Smooth muscle cell (in vitro differentiated cells): ENCODE measurements at regions not wholly inside any gene's neighbourhood (a gene's known extent, or its start where the extent isn't known, plus 50 kb on each side); places are given as distances from the start of the nearest gene placed in this dataset.

Source experiments
- DNase-seq: peaks from one replicate; lab custom pipeline; 2025; ENCODE audit not compliant: unreplicated experiment; lab: John Stamatoyannopoulos, UW
- H2AFZ ChIP-seq: fragments of 200-600 bp; sonication (generic); 2 replicates; pipeline ENCODE4 v1.6.0; 2016; ENCODE audit warnings: antibody characterized with exemption, low read depth, mild to moderate bottlenecking
- H3F3A ChIP-seq: fragments of 200-600 bp; sonication (generic); 2 replicates; pipeline ENCODE4 v1.6.0; 2017; ENCODE audit warnings: antibody characterized with exemption, low read depth
- H3K27ac ChIP-seq: fragments of 200-600 bp; sonication (generic); 2 replicates; pipeline ENCODE4 v1.5.1; 2016; ENCODE audit warnings: low read depth, mild to moderate bottlenecking
- H3K27me3 ChIP-seq: fragments of 200-600 bp; sonication (generic); 2 replicates; pipeline ENCODE4 v1.6.1; 2016; ENCODE audit warnings: low read depth, mild to moderate bottlenecking
- H3K36me3 ChIP-seq: fragments of 200-600 bp; sonication (generic); 2 replicates; pipeline ENCODE4 v1.5.1; 2016; ENCODE audit warnings: low read depth
- H3K4me1 ChIP-seq: fragments of 200-600 bp; sonication (generic); 2 replicates; pipeline ENCODE4 v1.5.1; 2016; ENCODE audit warnings: low read depth
- H3K4me2 ChIP-seq: fragments of 200-600 bp; sonication (generic); 2 replicates; pipeline ENCODE4 v1.6.0; 2016; ENCODE audit warnings: mild to moderate bottlenecking
- H3K4me3 ChIP-seq: fragments of 200-600 bp; sonication (generic); 2 replicates; pipeline ENCODE4 v1.5.1; 2016; ENCODE audit warnings: mild to moderate bottlenecking
- H3K79me2 ChIP-seq: fragments of 200-600 bp; sonication (generic); 2 replicates; pipeline ENCODE4 v1.6.0; 2016; ENCODE audit warnings: low read depth, mild to moderate bottlenecking
- H3K9ac ChIP-seq: fragments of 200-600 bp; sonication (generic); 2 replicates; pipeline ENCODE4 v1.6.0; 2016; ENCODE audit warnings: low read depth
- H3K9me3 ChIP-seq: fragments of 200-600 bp; sonication (generic); replicated peaks from 2 replicates; pipeline ENCODE4 v1.5.1; 2016; ENCODE audit warnings: low read depth
- H4K20me1 ChIP-seq: fragments of 200-600 bp; sonication (generic); 2 replicates; pipeline ENCODE4 v1.6.0; 2016; ENCODE audit warnings: low read depth
- WGBS: methylation state at CpG from one replicate; pipeline ENCODE4 v1.1.7; 2016; ENCODE audit warnings: low lambda C conversion rate; 5-methylcytosine and 5-hydroxymethylcytosine counted together
- TF ChIP-seq, protein P1 (sequence below): fragments of 200-600 bp; sonication (generic); IDR thresholded peaks from 2 replicates; pipeline ENCODE4 v1.5.1; 2017; ENCODE audit warnings: borderline replicate concordance, mild to moderate bottlenecking, antibody characterized with exemption; ENCODE audit not compliant: insufficient read depth, poor library complexity, severe bottlenecking

DNA sequence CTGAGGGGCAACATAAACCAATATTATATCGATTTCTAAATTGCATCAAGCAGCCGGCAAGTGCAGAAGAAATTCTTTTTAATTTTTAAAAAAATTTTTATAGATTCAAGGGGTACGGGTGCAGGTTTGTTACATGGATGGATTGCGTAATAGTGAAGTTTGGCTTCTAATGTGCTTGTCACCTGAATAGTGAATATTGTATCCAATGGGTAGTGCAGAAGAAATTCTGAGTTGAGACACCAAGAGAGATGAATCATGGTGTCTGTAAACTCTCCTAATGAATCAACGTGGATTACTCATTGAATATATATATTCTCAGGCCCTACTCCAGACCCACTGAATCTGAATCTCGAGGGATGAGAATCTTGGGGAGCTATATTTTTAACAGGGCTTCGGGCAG, 253.7 kb upstream of the FOXD3 start:
- Histone ChIP-seq H3K9ac (no peak overlapping the region), H3K79me2 (no peaks in the 10 kb centered on the region), H2AFZ (no peak overlapping the region), H3K27me3 (peaks cover 31% of the 10 kb centered on the region), H4K20me1 (no peaks in the 10 kb centered on the region), H3K36me3 (no peaks in the 10 kb centered on the region), H3K4me1 (no peaks in the 10 kb centered on the region), H3K27ac (no peak overlapping the region), H3F3A (no peaks in the 10 kb centered on the region), H3K9me3 (no peaks in the 10 kb centered on the region), H3K4me3 (no peak overlapping the region), H3K4me2 (no peak overlapping the region)
- DNase-seq = no peak
- TF ChIP-seq, protein P1, sequence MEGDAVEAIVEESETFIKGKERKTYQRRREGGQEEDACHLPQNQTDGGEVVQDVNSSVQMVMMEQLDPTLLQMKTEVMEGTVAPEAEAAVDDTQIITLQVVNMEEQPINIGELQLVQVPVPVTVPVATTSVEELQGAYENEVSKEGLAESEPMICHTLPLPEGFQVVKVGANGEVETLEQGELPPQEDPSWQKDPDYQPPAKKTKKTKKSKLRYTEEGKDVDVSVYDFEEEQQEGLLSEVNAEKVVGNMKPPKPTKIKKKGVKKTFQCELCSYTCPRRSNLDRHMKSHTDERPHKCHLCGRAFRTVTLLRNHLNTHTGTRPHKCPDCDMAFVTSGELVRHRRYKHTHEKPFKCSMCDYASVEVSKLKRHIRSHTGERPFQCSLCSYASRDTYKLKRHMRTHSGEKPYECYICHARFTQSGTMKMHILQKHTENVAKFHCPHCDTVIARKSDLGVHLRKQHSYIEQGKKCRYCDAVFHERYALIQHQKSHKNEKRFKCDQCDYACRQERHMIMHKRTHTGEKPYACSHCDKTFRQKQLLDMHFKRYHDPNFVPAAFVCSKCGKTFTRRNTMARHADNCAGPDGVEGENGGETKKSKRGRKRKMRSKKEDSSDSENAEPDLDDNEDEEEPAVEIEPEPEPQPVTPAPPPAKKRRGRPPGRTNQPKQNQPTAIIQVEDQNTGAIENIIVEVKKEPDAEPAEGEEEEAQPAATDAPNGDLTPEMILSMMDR = no peak
- 89% methylated on average over 7 of the region's 7 CpGs for WGBS

GRCh38 chr1:63069214-63069613, 253.2 kb upstream of the FOXD3 start:
- Histone ChIP-seq H3K9me3 (no peaks in the 10 kb centered on the region), H3K9ac (no peak overlapping the region), H3K4me3 (no peak overlapping the region), H3K4me2 (no peak overlapping the region), H3K27ac (no peak overlapping the region), H4K20me1 (no peaks in the 10 kb centered on the region), H3K79me2 (no peaks in the 10 kb centered on the region), H3F3A (no peaks in the 10 kb centered on the region), H3K4me1 (no peaks in the 10 kb centered on the region), H3K27me3 (peaks cover 37% of the 10 kb centered on the region), H3K36me3 (no peaks in the 10 kb centered on the region), H2AFZ (no peak overlapping the region)
- 92% methylated on average over 6 of the region's 6 CpGs for WGBS
- DNase-seq = no peak
- TF ChIP-seq, protein P1 = no peak

- Histone ChIP-seq H3K9ac (no peak overlapping the region), H3K27me3 (peaks cover 60% of the 10 kb centered on the region), H3F3A (no peaks in the 10 kb centered on the region), H3K9me3 (peaks cover 3% of the 10 kb centered on the region), H3K4me3 (peak overlapping the region; percentile 26), H3K4me2 (peak overlapping the region; percentile 69), H3K79me2 (no peaks in the 10 kb centered on the region), H3K4me1 (no peaks in the 10 kb centered on the region), H3K36me3 (no peaks in the 10 kb centered on the region), H3K27ac (no peak overlapping the region), H4K20me1 (no peaks in the 10 kb centered on the region), H2AFZ (no peak overlapping the region)
- 25% methylated on average over 30 of the region's 41 CpGs for WGBS
- no peak for DNase-seq
- TF ChIP-seq, protein P1 = peak; percentile 9
These were observed 248.8 kb upstream of the FOXD3 start for GRCh38 chr1:63073309-63074306.
